GM18909 (cell line): ENCODE measurements at regions not wholly inside any gene's neighbourhood (a gene's known extent, or its start where the extent isn't known, plus 50 kb on each side); places are given as distances from the start of the nearest gene placed in this dataset.

Experiments used
- ATAC-seq: cut with Tn5 transposase; IDR thresholded peaks from one replicate; pipeline ENCODE4 v1.9.1; 2021; ENCODE audit warnings: mild to moderate bottlenecking; ENCODE audit not compliant: unreplicated experiment, poor library complexity

GRCh38 chr11:112829971-112830654 lies 131.1 kb upstream of the NCAM1 start:
- ATAC-seq, result no peak

DNA sequence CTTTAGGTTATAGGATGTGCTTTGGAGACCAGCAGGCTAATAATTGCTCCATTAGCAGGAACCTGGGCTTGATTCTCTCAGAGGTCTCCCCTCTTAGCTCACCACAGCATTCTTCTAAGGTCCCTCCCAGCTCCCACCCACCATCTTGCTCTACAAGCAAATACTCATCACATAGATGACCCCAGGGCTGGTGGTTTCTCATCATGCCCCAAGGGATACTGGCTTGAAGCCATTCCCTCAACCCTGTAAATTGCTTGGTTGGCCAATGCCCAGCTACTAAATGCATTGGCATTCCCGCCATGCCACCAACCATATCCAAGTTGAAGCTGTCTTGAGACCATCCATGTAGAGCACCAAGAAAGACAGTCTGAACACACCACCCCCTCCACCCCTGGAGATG lies 130.2 kb upstream of the NCAM1 start:
- ATAC-seq, result no peak

- ATAC-seq, result no peak
Observed at GRCh38 chr11:112831969-112832766, 129.1 kb upstream of the NCAM1 start.

DNA sequence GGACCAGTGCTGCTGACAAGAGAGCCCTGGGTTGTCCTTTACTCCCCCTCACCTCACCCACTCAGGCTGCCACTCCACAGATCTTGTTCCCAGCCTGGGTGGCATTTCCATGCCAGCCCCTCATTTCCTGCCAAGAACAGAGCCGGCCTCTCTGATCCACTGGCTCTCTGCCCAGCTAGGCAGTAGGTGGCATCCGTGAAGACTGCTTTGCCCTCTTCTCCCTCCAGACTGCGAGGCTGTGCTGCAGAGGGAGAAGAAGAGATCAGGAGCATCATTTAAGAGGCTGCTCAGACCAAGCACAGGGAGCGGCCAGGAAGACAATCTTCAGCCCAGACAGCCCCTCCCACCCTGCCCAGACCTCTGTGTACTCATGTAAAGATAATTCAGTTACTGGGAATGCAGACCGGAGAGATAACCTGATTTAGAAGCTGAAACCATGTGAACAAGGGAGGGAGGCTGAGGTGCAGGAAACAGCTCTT lies 126.9 kb upstream of the NCAM1 start:
- no peak for ATAC-seq

- no peak for ATAC-seq
Observed at GRCh38 chr11:112835591-112836255, 125.5 kb upstream of the NCAM1 start.

GRCh38 chr11:112836256-112836602 lies 125.0 kb upstream of the NCAM1 start:
- no peak for ATAC-seq

DNA sequence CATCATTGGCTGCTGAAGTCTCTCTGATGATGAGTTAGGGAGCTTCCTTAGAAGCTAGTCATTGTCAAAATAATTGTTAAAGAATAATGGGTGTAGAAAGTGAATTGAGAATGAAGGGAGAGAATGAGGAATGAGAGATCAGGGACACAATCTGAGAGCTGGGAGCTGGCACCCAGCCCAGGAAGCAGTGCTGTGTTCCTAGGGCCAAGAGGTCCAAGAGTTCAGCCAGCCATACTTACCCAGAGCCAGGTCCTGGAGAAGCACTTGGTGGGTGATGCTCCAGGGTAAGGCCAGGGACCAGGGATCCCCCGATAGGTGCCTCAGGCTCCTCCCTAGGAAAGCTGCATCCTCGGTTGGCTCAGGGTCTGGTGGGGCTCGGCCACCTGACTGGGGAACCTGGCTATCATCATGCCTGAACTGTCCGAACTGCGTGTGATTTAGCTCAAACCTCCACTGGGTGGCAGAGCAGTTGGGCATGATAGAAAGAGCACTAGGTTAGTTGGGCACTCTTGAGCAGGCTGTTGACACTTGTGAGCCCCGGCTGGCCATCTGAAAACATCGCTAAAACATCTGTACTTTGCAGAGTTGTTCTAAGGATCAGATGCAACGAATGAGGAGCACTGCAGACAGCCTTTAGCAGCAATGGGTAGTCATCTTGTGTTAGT lies 123.9 kb upstream of the NCAM1 start:
- no peak for ATAC-seq

GRCh38 chr11:112839051-112839450 lies 122.2 kb upstream of the NCAM1 start:
- ATAC-seq, result no peak

GRCh38 chr11:112841729-112842128 lies 119.5 kb upstream of the NCAM1 start:
- ATAC-seq, result no peak

DNA sequence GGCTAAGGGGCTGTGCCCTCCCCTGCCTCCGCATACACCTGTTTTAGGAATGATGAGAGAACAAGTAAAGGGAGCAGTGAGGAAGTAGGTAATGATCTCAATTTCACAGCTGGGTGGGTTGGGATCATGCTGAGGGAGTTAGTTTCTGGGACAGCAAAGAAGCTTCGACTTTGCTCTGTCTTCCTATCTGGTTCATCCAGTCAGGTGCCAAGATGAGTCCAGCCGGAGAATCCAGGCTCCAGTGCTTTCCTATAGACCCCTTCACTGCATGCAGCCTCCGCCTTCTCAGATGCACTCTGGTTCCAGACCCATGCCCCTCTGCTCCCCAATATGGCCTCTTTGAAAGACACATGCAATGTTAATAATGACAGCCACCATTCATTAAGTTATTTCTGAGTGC lies 119.1 kb upstream of the NCAM1 start:
- no peak for ATAC-seq

- no peak for ATAC-seq
Observed at GRCh38 chr11:112844517-112844916, 116.7 kb upstream of the NCAM1 start.

GRCh38 chr11:112847568-112847967 lies 113.7 kb upstream of the NCAM1 start:
- no peak for ATAC-seq

DNA sequence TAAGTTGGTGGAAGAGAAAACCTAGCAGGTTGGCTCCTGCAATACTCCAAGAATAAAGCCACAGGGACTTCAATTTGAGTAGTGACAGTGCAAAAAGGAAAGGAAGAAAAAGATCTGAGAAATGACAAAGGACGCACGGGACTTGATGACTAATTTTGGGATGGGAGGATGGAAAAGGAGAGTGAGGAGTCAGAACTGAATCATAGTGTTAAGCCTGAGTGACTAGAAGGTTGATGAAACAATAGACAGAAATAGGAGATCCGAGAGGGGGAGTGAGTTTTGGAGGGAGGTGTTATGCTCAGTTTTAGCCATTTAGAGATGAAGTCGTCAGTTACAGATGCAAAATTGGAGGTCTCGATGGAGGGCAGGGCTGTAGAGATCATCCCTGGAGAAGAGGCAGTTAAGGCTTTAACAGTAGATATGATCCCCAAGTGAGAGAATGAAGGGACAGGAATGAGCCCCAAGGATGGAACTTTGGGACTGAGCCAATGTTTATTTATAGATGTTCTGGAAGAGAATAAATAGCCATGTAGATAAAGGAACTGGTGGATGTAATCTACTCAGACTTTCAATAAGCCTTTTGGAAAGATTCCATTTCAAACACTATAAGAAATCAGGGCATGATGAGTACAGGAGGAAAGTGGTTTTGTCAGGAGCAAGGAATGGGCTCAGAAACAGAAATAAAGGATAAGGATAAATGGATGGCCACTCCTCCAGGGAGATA lies 108.9 kb upstream of the NCAM1 start:
- ATAC-seq, result no peak

- ATAC-seq, result no peak
Observed at GRCh38 chr11:112856133-112856532, 105.1 kb upstream of the NCAM1 start.

- ATAC-seq, result no peak
Observed at GRCh38 chr11:112856591-112856990, 104.6 kb upstream of the NCAM1 start.

DNA sequence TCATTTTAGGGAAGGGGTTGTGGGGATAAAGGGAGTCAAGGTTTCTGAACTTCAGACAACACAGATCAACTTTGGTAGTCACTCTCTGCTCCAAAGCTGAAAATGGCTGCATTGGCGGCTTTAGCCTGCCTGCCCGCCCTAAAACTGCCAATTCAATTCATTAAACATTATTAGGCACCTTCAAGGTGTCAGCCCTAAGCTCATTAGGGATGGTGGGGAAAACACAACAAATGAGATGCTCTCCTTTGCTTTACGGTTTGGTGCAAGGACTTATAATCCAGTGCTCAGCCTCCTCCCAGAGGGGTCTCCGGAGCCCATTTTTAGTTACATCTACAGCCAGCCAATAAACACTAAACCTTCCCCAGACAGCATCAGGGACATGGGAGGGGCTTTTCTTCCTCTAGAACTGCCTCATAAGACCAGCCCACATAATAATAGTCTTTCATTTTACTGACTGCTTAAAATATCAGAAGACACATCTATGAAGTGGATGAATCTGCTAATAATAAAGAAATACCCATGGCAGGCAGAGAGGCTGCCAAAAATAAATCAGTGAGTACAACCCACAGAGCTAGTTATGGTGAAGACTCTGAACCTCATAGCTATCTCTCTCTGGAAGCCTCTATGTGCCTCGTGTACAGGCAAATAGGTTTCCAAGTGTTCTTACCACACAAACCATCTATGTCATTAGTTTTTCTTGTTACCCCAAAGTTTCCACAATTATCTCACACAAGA lies 102.8 kb upstream of the NCAM1 start:
- no peak for ATAC-seq

- ATAC-seq, result no peak
Observed at GRCh38 chr11:112859787-112860186, 101.4 kb upstream of the NCAM1 start.

DNA sequence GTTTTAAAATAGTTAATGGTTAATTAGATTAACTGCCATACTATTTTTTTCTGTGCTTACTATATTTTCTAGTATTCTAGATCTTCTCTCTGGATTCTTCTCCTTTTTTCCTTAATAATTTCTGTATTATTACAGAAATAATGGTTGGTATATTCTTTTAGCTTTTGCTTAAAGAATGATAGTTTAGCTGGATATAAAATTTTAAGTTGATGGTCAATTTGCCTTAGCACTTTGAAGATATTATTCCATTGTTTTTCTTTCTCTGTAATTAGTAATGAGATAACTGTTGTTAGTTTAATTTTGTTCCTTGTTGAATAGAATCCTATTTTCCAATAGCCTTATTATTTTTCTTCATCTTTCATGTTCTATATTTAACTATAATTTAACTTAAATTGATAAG lies 99.9 kb upstream of the NCAM1 start:
- ATAC-seq, result no peak

GRCh38 chr11:112863305-112863704 lies 97.9 kb upstream of the NCAM1 start:
- ATAC-seq, result no peak

- ATAC-seq, result no peak
Observed at GRCh38 chr11:112864672-112865071, 96.5 kb upstream of the NCAM1 start.
